Thyroid gland (tissue), 4 donors: ENCODE measurements at regions not wholly inside any gene's neighbourhood (a gene's known extent, or its start where the extent isn't known, plus 50 kb on each side); places are given as distances from the start of the nearest gene placed in this dataset.

Experiments used
- POLR2A ChIP-seq, 2 donors: fragments of 450-650 bp; IDR thresholded peaks; one replicate each; pipeline ENCODE4 v1.6.1; 2017; ENCODE audit warnings: antibody characterized with exemption in 2 of 2, mild to moderate bottlenecking in 2 of 2, moderate library complexity in 1 of 2
- TF ChIP-seq, protein P1 (sequence below), 6 experiments: fragments of 200-600 bp in 3 of 6; fragments of 450-650 bp in 3 of 6; sonication (generic) in 3 of 6; IDR thresholded peaks; one replicate each; pipeline ENCODE4 v1.5.1; 2016 to 2019; ENCODE audit warnings: antibody characterized with exemption in 6 of 6, mild to moderate bottlenecking in 2 of 6, inconsistent platforms in 1 of 6, moderate library complexity in 1 of 6

DNA sequence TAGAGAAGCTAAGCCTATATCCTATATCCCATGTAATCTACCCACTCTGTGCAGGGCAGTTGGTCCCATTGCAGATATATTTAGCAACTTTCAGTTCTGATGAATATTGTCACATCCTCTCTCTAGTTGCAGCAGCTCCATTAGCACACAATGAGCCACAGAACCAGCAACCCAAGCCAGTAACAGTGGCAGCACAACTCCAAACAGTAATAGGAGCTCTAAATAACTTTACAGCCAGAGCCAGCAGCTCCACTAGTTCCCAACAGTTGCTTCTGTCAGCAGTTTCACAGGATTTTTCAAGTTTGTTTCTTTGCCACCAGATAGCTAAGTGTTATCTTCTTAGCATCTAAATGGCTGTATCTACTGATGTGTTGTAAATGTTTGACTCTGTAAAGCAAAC, 490.8 kb downstream of the HTR1B start:
- TF ChIP-seq, protein P1, sequence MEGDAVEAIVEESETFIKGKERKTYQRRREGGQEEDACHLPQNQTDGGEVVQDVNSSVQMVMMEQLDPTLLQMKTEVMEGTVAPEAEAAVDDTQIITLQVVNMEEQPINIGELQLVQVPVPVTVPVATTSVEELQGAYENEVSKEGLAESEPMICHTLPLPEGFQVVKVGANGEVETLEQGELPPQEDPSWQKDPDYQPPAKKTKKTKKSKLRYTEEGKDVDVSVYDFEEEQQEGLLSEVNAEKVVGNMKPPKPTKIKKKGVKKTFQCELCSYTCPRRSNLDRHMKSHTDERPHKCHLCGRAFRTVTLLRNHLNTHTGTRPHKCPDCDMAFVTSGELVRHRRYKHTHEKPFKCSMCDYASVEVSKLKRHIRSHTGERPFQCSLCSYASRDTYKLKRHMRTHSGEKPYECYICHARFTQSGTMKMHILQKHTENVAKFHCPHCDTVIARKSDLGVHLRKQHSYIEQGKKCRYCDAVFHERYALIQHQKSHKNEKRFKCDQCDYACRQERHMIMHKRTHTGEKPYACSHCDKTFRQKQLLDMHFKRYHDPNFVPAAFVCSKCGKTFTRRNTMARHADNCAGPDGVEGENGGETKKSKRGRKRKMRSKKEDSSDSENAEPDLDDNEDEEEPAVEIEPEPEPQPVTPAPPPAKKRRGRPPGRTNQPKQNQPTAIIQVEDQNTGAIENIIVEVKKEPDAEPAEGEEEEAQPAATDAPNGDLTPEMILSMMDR (IDR thresholded peaks at IDR 0.05) = no peak
- no peak for TF ChIP-seq POLR2A (IDR thresholded peaks at IDR 0.05)
